HG03520 (cell line): ENCODE measurements at regions not wholly inside any gene's neighbourhood (a gene's known extent, or its start where the extent isn't known, plus 50 kb on each side); places are given as distances from the start of the nearest gene placed in this dataset.

Experiments used
- ATAC-seq: cut with Tn5 transposase; IDR thresholded peaks from one replicate; pipeline ENCODE4 v1.9.1; 2021; ENCODE audit warnings: mild to moderate bottlenecking, moderate library complexity; ENCODE audit not compliant: unreplicated experiment

GRCh38 chr16:74232806-74233465 is 63.7 kb upstream of the PSMD7 start:
- ATAC-seq: no peak

- ATAC-seq: no peak
Measured at GRCh38 chr16:74230126-74230525, 66.5 kb upstream of the PSMD7 start.

- no peak for ATAC-seq
Measured at GRCh38 chr16:74226338-74226954, 70.2 kb upstream of the PSMD7 start.

- no peak for ATAC-seq
Measured at GRCh38 chr16:74224828-74225612, 71.6 kb upstream of the PSMD7 start.

- no peak for ATAC-seq
Measured at GRCh38 chr16:74221828-74222227, 74.8 kb upstream of the PSMD7 start.

GRCh38 chr16:74219706-74220105 is 76.9 kb upstream of the PSMD7 start:
- ATAC-seq: no peak

GRCh38 chr16:74218871-74219270 is 77.7 kb upstream of the PSMD7 start:
- no peak for ATAC-seq

- no peak for ATAC-seq
Measured at GRCh38 chr16:74216319-74216718, 80.3 kb upstream of the PSMD7 start.

- ATAC-seq: no peak
Measured at GRCh38 chr16:74215249-74215648, 81.4 kb upstream of the PSMD7 start.

- no peak for ATAC-seq
Measured at GRCh38 chr16:74213372-74213771, 83.2 kb upstream of the PSMD7 start.

- ATAC-seq: no peak
Measured at GRCh38 chr16:74210245-74210644, 86.4 kb upstream of the PSMD7 start.

- no peak for ATAC-seq
Measured at GRCh38 chr16:74202009-74202408, 94.6 kb upstream of the PSMD7 start.

GRCh38 chr16:74201576-74201975 is 95.0 kb upstream of the PSMD7 start:
- no peak for ATAC-seq

- no peak for ATAC-seq
Measured at GRCh38 chr16:74200921-74201320, 95.7 kb upstream of the PSMD7 start.

GRCh38 chr16:74199842-74200124 is 96.8 kb upstream of the PSMD7 start:
- no peak for ATAC-seq

- ATAC-seq: no peak
Measured at GRCh38 chr16:74199066-74199841, 97.4 kb upstream of the PSMD7 start.

GRCh38 chr16:74192281-74192797 is 104.3 kb upstream of the PSMD7 start:
- no peak for ATAC-seq

GRCh38 chr16:74190292-74190691 is 106.3 kb upstream of the PSMD7 start:
- no peak for ATAC-seq

- no peak for ATAC-seq
Measured at GRCh38 chr16:74188856-74189255, 107.8 kb upstream of the PSMD7 start.

- ATAC-seq: no peak
Measured at GRCh38 chr16:74186561-74186971, 110.0 kb upstream of the PSMD7 start.

GRCh38 chr16:74184839-74185238 is 111.8 kb upstream of the PSMD7 start:
- ATAC-seq: no peak
